ENCODE measurements at regions not wholly inside any gene's neighbourhood (a gene's known extent, or its start where the extent isn't known, plus 50 kb on each side); places are given as distances from the start of the nearest gene placed in this dataset.
A peak's percentile ranks its signal among the peaks of the same experiment; 100 is the strongest.
"Not testable (repeated sequence)": the region's sequence is repeated elsewhere in the genome, so short reads cannot be mapped to it uniquely, and the experiment has no call there.

- in situ Hi-C loops (cut with HindIII; ENCODE audit: low sequenced_read_pairs); DNase-seq (ENCODE audit: low read depth); H3K4me3 ChIP-seq (ENCODE audit: low read depth, low read length): not testable (repeated sequence)
Observed at GRCh38 chr16:70014915-70015314, 63.8 kb downstream of the CLEC18A start.

GRCh38 chr16:70016751-70017150 is 65.6 kb downstream of the CLEC18A start:
- in situ Hi-C loops (cut with HindIII; ENCODE audit: low sequenced_read_pairs); DNase-seq (ENCODE audit: low read depth): not testable (repeated sequence)

GRCh38 chr16:70018254-70018653 is 67.1 kb downstream of the CLEC18A start:
- no peak for DNase-seq (ENCODE audit: low read depth)
- in situ Hi-C loops (cut with HindIII; ENCODE audit: low sequenced_read_pairs) = no loop called here
- H3K4me3 ChIP-seq (ENCODE audit: low read depth, low read length) = no peak overlapping the region
- no peak for TF ChIP-seq CTCF (IDR thresholded peaks at IDR 0.05; ENCODE audit: low read depth, low read length, missing control alignments)

More at GRCh38 chr16:70016751-70017150, 65.6 kb downstream of the CLEC18A start:
- not testable (repeated sequence) for H3K4me3 ChIP-seq (ENCODE audit: low read depth, low read length)

- H3K4me3 ChIP-seq (ENCODE audit: low read depth, low read length); DNase-seq (ENCODE audit: low read depth); in situ Hi-C loops (cut with HindIII; ENCODE audit: low sequenced_read_pairs): not testable (repeated sequence)
Observed at GRCh38 chr16:70023207-70023606, 72.1 kb downstream of the CLEC18A start.

- H3K4me3 ChIP-seq (ENCODE audit: low read depth, low read length); DNase-seq (ENCODE audit: low read depth); in situ Hi-C loops (cut with HindIII; ENCODE audit: low sequenced_read_pairs): not testable (repeated sequence)
Observed at GRCh38 chr16:70023956-70024355, 72.8 kb downstream of the CLEC18A start.

GRCh38 chr16:70026165-70026854 is 75.2 kb downstream of the CLEC18A start:
- H3K4me3 ChIP-seq (ENCODE audit: low read depth, low read length); in situ Hi-C loops (cut with HindIII; ENCODE audit: low sequenced_read_pairs): not testable (repeated sequence)
- DNase-seq (ENCODE audit: low read depth) = peak; percentile 16

- in situ Hi-C loops (cut with HindIII; ENCODE audit: low sequenced_read_pairs); H3K4me3 ChIP-seq (ENCODE audit: low read depth, low read length); DNase-seq (ENCODE audit: low read depth): not testable (repeated sequence)
Observed at GRCh38 chr16:70032906-70033305, 81.2 kb upstream of the PDPR start.

GRCh38 chr16:70037913-70038312 is 76.2 kb upstream of the PDPR start:
- H3K4me3 ChIP-seq (ENCODE audit: low read depth, low read length); DNase-seq (ENCODE audit: low read depth); in situ Hi-C loops (cut with HindIII; ENCODE audit: low sequenced_read_pairs): not testable (repeated sequence)

- in situ Hi-C loops (cut with HindIII; ENCODE audit: low sequenced_read_pairs); H3K4me3 ChIP-seq (ENCODE audit: low read depth, low read length); DNase-seq (ENCODE audit: low read depth): not testable (repeated sequence)
Observed at GRCh38 chr16:70040554-70040953, 73.6 kb upstream of the PDPR start.

GRCh38 chr16:70043538-70044067 is 70.5 kb upstream of the PDPR start:
- H3K4me3 ChIP-seq (ENCODE audit: low read depth, low read length); in situ Hi-C loops (cut with HindIII; ENCODE audit: low sequenced_read_pairs): not testable (repeated sequence)

GRCh38 chr16:70046560-70046959 is 67.6 kb upstream of the PDPR start:
- DNase-seq (ENCODE audit: low read depth); in situ Hi-C loops (cut with HindIII; ENCODE audit: low sequenced_read_pairs); H3K4me3 ChIP-seq (ENCODE audit: low read depth, low read length): not testable (repeated sequence)

More at GRCh38 chr16:70043538-70044067, 70.5 kb upstream of the PDPR start:
- DNase-seq (ENCODE audit: low read depth) = not testable (repeated sequence)

- H3K4me3 ChIP-seq (ENCODE audit: low read depth, low read length); in situ Hi-C loops (cut with HindIII; ENCODE audit: low sequenced_read_pairs); DNase-seq (ENCODE audit: low read depth): not testable (repeated sequence)
Observed at GRCh38 chr16:70048083-70048482, 66.0 kb upstream of the PDPR start.

- H3K4me3 ChIP-seq (ENCODE audit: low read depth, low read length); in situ Hi-C loops (cut with HindIII; ENCODE audit: low sequenced_read_pairs); DNase-seq (ENCODE audit: low read depth): not testable (repeated sequence)
Observed at GRCh38 chr16:70058056-70058455, 56.1 kb upstream of the PDPR start.

- H3K4me3 ChIP-seq (ENCODE audit: low read depth, low read length); DNase-seq (ENCODE audit: low read depth); in situ Hi-C loops (cut with HindIII; ENCODE audit: low sequenced_read_pairs): not testable (repeated sequence)
Observed at GRCh38 chr16:70059429-70059828, 54.7 kb upstream of the PDPR start.

- in situ Hi-C loops (cut with HindIII; ENCODE audit: low sequenced_read_pairs); H3K4me3 ChIP-seq (ENCODE audit: low read depth, low read length); DNase-seq (ENCODE audit: low read depth): not testable (repeated sequence)
Observed at GRCh38 chr16:70060521-70061027, 53.6 kb upstream of the PDPR start.

GRCh38 chr16:70061671-70062218 is 52.4 kb upstream of the PDPR start:
- in situ Hi-C loops (cut with HindIII; ENCODE audit: low sequenced_read_pairs); DNase-seq (ENCODE audit: low read depth); H3K4me3 ChIP-seq (ENCODE audit: low read depth, low read length): not testable (repeated sequence)

GRCh38 chr16:70062947-70063346 is 51.2 kb upstream of the PDPR start:
- H3K4me3 ChIP-seq (ENCODE audit: low read depth, low read length); in situ Hi-C loops (cut with HindIII; ENCODE audit: low sequenced_read_pairs); DNase-seq (ENCODE audit: low read depth): not testable (repeated sequence)

Measured in astrocyte of the cerebellum (primary cell).